DND-41 (cell line): ENCODE measurements at regions not wholly inside any gene's neighbourhood (a gene's known extent, or its start where the extent isn't known, plus 50 kb on each side); places are given as distances from the start of the nearest gene placed in this dataset.

Experiments
- ATAC-seq: fragments of 200-7000 bp; cut with Tn5 transposase; 3 replicates; pipeline ENCODE4 v1.9.1; 2021; ENCODE audit warnings: low read depth; ENCODE audit not compliant: insufficient read depth
- DNase-seq: peaks from one replicate; pipeline ENCODE4 v3.0.0-alpha.2; 2020
- H2AFZ ChIP-seq: 2 replicates; pipeline ENCODE4 v1.6.0; 2012; ENCODE audit warnings: low read depth, low read length
- H3K27ac ChIP-seq: 2 replicates; pipeline ENCODE4 v1.5.1; 2012; ENCODE audit warnings: low read length, inconsistent platforms
- H3K27me3 ChIP-seq: fragments of 200-600 bp; sonication (generic); 2 replicates; pipeline ENCODE4 v1.6.0; 2012; ENCODE audit warnings: low read length, mild to moderate bottlenecking, inconsistent platforms; ENCODE audit not compliant: insufficient read depth, poor library complexity
- H3K36me3 ChIP-seq: 2 replicates; pipeline ENCODE4 v1.5.1; 2012; ENCODE audit warnings: low read length, inconsistent platforms; ENCODE audit not compliant: insufficient read depth
- H3K4me1 ChIP-seq: 2 replicates; pipeline ENCODE4 v1.5.1; 2012; ENCODE audit warnings: mild to moderate bottlenecking, low read length; ENCODE audit not compliant: insufficient read depth
- H3K4me2 ChIP-seq: 2 replicates; pipeline ENCODE4 v1.6.0; 2012; ENCODE audit warnings: mild to moderate bottlenecking, moderate library complexity, low read length, inconsistent platforms; ENCODE audit not compliant: insufficient read depth
- H3K4me3 ChIP-seq, 2 experiments: fragments of 200-600 bp in 1 of 2; shearing (Covaris generic) in 1 of 2; 2 replicates each; pipeline ENCODE4 v1.5.1; 2012 to 2016; ENCODE audit warnings: inconsistent platforms in 2 of 2, low read length in 2 of 2, mild to moderate bottlenecking in 2 of 2, low read depth in 1 of 2, moderate library complexity in 1 of 2
- H3K79me2 ChIP-seq: 2 replicates; pipeline ENCODE4 v1.6.0; 2012; ENCODE audit warnings: low read length, inconsistent platforms; ENCODE audit not compliant: insufficient read depth
- H3K9ac ChIP-seq: 2 replicates; pipeline ENCODE4 v1.6.0; 2012; ENCODE audit warnings: low read depth, mild to moderate bottlenecking, inconsistent platforms, low read length, moderate library complexity
- H3K9me3 ChIP-seq: 2 replicates; pipeline ENCODE4 v1.5.1; 2012; ENCODE audit warnings: low read length, moderate library complexity, mild to moderate bottlenecking, inconsistent platforms; ENCODE audit not compliant: insufficient read depth, severe bottlenecking
- H4K20me1 ChIP-seq: 2 replicates; pipeline ENCODE4 v1.6.0; 2012; ENCODE audit warnings: low read length; ENCODE audit not compliant: insufficient read depth
- EZH2 ChIP-seq: IDR thresholded peaks from 3 replicates; pipeline ENCODE4 v1.6.1; 2012; ENCODE audit warnings: borderline replicate concordance, low read depth, mild to moderate bottlenecking, moderate library complexity, low read length, inconsistent platforms; ENCODE audit not compliant: severe bottlenecking
- TF ChIP-seq, protein P1 (sequence below): IDR thresholded peaks from 2 replicates; pipeline ENCODE4 v1.5.1; 2012; ENCODE audit warnings: borderline replicate concordance, low read length, moderate library complexity, mild to moderate bottlenecking; ENCODE audit not compliant: poor library complexity, severe bottlenecking; ENCODE audit errors: extremely low read depth

DNA sequence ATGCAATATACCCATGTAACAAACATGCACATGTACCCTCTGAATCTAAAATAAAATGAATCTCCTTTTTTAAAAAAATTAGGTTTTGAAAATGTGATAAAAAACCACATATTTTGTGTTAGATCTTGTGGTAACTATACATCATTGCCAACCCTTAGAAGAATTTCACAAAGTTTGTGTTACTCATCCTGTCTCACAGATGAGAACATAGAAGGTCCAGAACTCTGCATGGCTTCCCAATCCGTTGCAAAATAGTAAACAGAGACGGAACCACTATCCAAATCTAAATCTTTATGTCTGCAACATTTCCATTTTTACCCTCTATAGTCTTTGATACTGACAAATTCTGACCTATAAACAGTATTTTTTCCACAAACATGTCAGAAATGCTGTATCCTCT is 759.9 kb downstream of the KCNJ2 start:
- Histone ChIP-seq H3K36me3 (no peaks in the 10 kb centered on the region), H4K20me1 (no peaks in the 10 kb centered on the region), H3K9ac (no peak overlapping the region), H3K4me1 (no peaks in the 10 kb centered on the region), H3K4me3 (no peak overlapping the region), H3K27ac (no peak overlapping the region), H3K9me3 (no peaks in the 10 kb centered on the region), H2AFZ (no peak overlapping the region), H3K27me3 (no peaks in the 10 kb centered on the region), H3K4me2 (no peak overlapping the region), H3K79me2 (no peaks in the 10 kb centered on the region)
- DNase-seq (no peak), ATAC-seq (no peak)
- TF ChIP-seq, protein P1, sequence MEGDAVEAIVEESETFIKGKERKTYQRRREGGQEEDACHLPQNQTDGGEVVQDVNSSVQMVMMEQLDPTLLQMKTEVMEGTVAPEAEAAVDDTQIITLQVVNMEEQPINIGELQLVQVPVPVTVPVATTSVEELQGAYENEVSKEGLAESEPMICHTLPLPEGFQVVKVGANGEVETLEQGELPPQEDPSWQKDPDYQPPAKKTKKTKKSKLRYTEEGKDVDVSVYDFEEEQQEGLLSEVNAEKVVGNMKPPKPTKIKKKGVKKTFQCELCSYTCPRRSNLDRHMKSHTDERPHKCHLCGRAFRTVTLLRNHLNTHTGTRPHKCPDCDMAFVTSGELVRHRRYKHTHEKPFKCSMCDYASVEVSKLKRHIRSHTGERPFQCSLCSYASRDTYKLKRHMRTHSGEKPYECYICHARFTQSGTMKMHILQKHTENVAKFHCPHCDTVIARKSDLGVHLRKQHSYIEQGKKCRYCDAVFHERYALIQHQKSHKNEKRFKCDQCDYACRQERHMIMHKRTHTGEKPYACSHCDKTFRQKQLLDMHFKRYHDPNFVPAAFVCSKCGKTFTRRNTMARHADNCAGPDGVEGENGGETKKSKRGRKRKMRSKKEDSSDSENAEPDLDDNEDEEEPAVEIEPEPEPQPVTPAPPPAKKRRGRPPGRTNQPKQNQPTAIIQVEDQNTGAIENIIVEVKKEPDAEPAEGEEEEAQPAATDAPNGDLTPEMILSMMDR = no peak

DNA sequence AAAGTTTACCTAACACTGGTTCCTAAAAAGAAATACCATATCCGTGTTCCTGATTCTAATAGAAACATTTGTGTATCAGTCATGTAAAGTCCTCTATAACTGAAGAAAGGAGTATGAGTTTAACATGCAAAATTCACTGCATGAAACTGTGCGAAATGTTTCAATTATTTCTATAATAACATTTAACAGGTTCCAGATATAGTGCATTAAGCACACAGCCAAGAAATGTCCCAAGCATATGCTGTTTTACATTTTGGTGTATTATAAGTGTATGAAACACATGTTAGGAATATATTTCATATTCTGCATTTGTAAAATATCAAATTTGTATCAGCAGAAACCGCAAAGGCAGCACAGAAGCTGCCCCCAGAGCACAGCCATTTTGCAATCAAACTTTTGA is 764.9 kb downstream of the KCNJ2 start:
- Histone ChIP-seq H4K20me1 (no peaks in the 10 kb centered on the region), H3K27ac (no peak overlapping the region), H3K4me2 (no peak overlapping the region), H2AFZ (no peak overlapping the region), H3K4me1 (no peaks in the 10 kb centered on the region), H3K4me3 (no peak overlapping the region), H3K79me2 (no peaks in the 10 kb centered on the region), H3K27me3 (no peaks in the 10 kb centered on the region), H3K9ac (no peak overlapping the region), H3K36me3 (no peaks in the 10 kb centered on the region), H3K9me3 (no peaks in the 10 kb centered on the region)
- TF ChIP-seq EZH2 = no peak
- TF ChIP-seq, protein P1 = no peak
- ATAC-seq (no peak), DNase-seq (no peak)

DNA sequence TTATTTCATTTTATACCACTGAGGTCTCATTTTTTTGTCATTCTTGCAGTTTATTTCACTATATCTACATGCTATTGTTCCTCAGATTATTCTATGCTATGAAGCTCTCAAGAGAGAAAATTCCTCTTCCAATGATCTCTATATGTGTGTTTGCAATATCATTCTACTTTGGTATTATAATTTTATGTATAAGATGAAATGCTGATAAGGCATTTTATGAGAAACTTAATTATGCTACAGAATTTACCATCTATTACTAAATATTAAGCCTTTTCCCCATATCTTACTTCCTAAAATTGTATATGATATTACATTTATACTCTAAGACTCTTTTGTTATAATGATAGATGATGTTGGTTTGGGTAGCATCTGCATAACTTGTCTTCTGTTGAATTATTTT is 765.5 kb downstream of the KCNJ2 start:
- ATAC-seq = no peak
- no peak for DNase-seq
- no peak overlapping the region for H3K9ac ChIP-seq
- H3K36me3 ChIP-seq = no peaks in the 10 kb centered on the region
- no peak overlapping the region for H2AFZ ChIP-seq
- H3K4me1 ChIP-seq = no peaks in the 10 kb centered on the region
- TF ChIP-seq, protein P1 = no peak
- TF ChIP-seq EZH2 = no peak
- H3K4me2 ChIP-seq = no peak overlapping the region
- H3K27ac ChIP-seq = no peak overlapping the region
- H4K20me1 ChIP-seq = no peaks in the 10 kb centered on the region
- no peak overlapping the region for H3K4me3 ChIP-seq
- no peaks in the 10 kb centered on the region for H3K9me3 ChIP-seq
- no peaks in the 10 kb centered on the region for H3K79me2 ChIP-seq
- H3K27me3 ChIP-seq = no peaks in the 10 kb centered on the region

DNA sequence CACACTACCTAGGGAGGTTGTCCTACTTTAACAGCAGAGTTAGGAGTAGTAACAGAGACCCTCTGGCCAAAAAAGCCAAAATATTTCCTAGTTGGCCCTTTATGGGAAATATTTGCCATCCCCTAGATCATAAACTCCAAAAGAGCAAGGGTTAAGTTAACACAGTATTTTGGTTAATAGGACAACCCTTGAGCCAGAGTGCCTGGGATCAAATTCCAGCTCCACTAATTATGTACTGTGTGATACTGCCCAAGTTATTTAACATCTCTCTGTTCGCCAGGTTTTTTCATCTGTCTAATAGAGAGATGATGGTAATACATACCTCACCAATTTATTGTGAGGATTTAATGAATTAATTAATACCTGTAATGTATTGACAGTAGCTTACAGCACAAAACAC is 767.4 kb downstream of the KCNJ2 start:
- H3K4me3 ChIP-seq = no peak overlapping the region
- no peaks in the 10 kb centered on the region for H4K20me1 ChIP-seq
- no peak overlapping the region for H2AFZ ChIP-seq
- no peak overlapping the region for H3K9ac ChIP-seq
- DNase-seq (no peak), ATAC-seq (no peak)
- H3K27ac ChIP-seq = no peak overlapping the region
- H3K79me2 ChIP-seq = no peaks in the 10 kb centered on the region
- TF ChIP-seq EZH2 = no peak
- TF ChIP-seq, protein P1 = no peak
- no peaks in the 10 kb centered on the region for H3K4me1 ChIP-seq
- no peaks in the 10 kb centered on the region for H3K36me3 ChIP-seq
- H3K9me3 ChIP-seq = no peaks in the 10 kb centered on the region
- no peaks in the 10 kb centered on the region for H3K27me3 ChIP-seq
- H3K4me2 ChIP-seq = no peak overlapping the region
